B cell (primary cell): ENCODE measurements at regions not wholly inside any gene's neighbourhood (a gene's known extent, or its start where the extent isn't known, plus 50 kb on each side); places are given as distances from the start of the nearest gene placed in this dataset.

Experiments
- CTCF ChIP-seq: fragments of 200-600 bp; IDR thresholded peaks from one replicate; pipeline ENCODE4 v1.8.0; 2022; ENCODE audit warnings: antibody characterized with exemption, mild to moderate bottlenecking
- EZH2 ChIP-seq: IDR thresholded peaks from 2 replicates; pipeline ENCODE4 v1.6.1; 2012; ENCODE audit warnings: borderline replicate concordance, low read depth, mild to moderate bottlenecking, moderate library complexity, low read length; ENCODE audit not compliant: insufficient read depth, poor library complexity, severe bottlenecking

- TF ChIP-seq CTCF: no peak
- no peak for TF ChIP-seq EZH2
Observed at GRCh38 chr11:37364246-37364839, 766.3 kb upstream of the RAG2 start.
